ENCODE measurements at regions not wholly inside any gene's neighbourhood (a gene's known extent, or its start where the extent isn't known, plus 50 kb on each side); places are given as distances from the start of the nearest gene placed in this dataset.

DNA sequence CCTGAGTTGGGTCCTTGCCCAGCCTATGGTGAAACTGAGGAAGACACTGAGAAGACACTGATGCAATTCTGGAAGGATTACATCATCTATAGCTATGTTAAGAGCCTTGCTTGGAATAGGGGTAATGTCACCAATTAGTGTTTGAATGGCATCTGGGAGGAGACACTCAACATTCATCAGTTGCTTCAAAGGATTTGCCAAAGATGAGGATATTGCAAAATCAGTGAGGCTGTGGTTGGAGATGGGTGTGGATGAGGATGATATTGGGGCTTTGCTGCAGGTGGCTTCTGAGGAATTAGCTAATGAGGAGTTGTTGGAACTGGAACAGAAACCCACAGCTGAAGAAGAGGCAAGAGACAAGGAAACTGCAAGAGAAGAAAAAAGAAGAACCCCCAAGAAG lies 146.7 kb upstream of the SP4 start:
- TF ChIP-seq POLR2AphosphoS5 (IDR thresholded peaks at IDR 0.05; ENCODE audit: low read depth, low read length) = no peak
- TF ChIP-seq POLR2A (IDR thresholded peaks at IDR 0.05; ENCODE audit: low read depth, low read length) = no peak
